ENCODE measurements at regions not wholly inside any gene's neighbourhood (a gene's known extent, or its start where the extent isn't known, plus 50 kb on each side); places are given as distances from the start of the nearest gene placed in this dataset.

- no peak for FAIRE-seq
These were observed 67.9 kb upstream of the ROBO1 start for GRCh38 chr3:79835701-79836100.

GRCh38 chr3:79824166-79824565 is 56.4 kb upstream of the ROBO1 start:
- no peak for FAIRE-seq

GRCh38 chr3:79822076-79822475 is 54.3 kb upstream of the ROBO1 start:
- FAIRE-seq = no peak

- FAIRE-seq = no peak
These were observed 52.3 kb upstream of the ROBO1 start for GRCh38 chr3:79820089-79820488.

GRCh38 chr3:79818015-79818414 is 50.2 kb upstream of the ROBO1 start:
- no peak for FAIRE-seq
